HepG2 (cell line): ENCODE measurements at regions not wholly inside any gene's neighbourhood (a gene's known extent, or its start where the extent isn't known, plus 50 kb on each side); places are given as distances from the start of the nearest gene placed in this dataset.

Experiments used
- ATAC-seq: fragments of 200-7000 bp; cut with Tn5 transposase; 3 replicates; pipeline ENCODE4 v1.9.1; 2020; ENCODE audit warnings: mild to moderate bottlenecking, moderate library complexity
- BruUV-seq: library from RNA; stranded (reverse); fragments of 400-500 nt; replicated peaks from 2 replicates; lab custom pipeline; 2021; lab: Mats Ljungman, UMichigan
- CTCF ChIA-PET: fragments of 300-600 bp; formaldehyde crosslinking; extraction: SDS; loops from one replicate; lab custom pipeline; 2021; ENCODE audit warnings: low total read pairs, inconsistent platforms, low intra/inter-chr PET ratio; lab: Yijun Ruan, JAX
- POLR2A ChIA-PET: fragments of 350-600 bp; sonication (Branson Sonifier 250); formaldehyde crosslinking; loops from one replicate; lab custom pipeline; 2020; ENCODE audit warnings: antibody characterized with exemption, inconsistent platforms; lab: Yijun Ruan, JAX
- DNase-seq: peaks from one replicate; pipeline ENCODE4 v3.0.0-alpha.2; 2015; ENCODE audit warnings: low spot score
- FAIRE-seq: peaks from 3 replicates; lab custom pipeline; 2011; peaks lifted over from hg19 to GRCh38; lab: Jason Lieb, UNC
- H2AFZ ChIP-seq: one replicate; pipeline ENCODE4 v1.6.1; 2011; ENCODE audit warnings: low read length, inconsistent platforms
- H3K27ac ChIP-seq: fragments of 300-600 bp; 3 replicates; pipeline ENCODE4 v1.8.0; 2011; ENCODE audit warnings: mixed run types, mild to moderate bottlenecking, mixed read lengths, low read length, inconsistent platforms; ENCODE audit not compliant: insufficient read depth; ENCODE audit errors: extremely low read length
- H3K27me3 ChIP-seq, 2 experiments: fragments of 200-600 bp in 1 of 2; 2 replicates in 1 of 2; 3 replicates in 1 of 2; pipeline versions ENCODE4 v1.6.0 to v1.8.0; 2011; ENCODE audit warnings: low read length in 2 of 2, mild to moderate bottlenecking in 2 of 2, moderate library complexity in 2 of 2, inconsistent platforms in 1 of 2; ENCODE audit not compliant: insufficient read depth in 2 of 2, control insufficient read depth in 1 of 2
- H3K36me3 ChIP-seq, 2 experiments: fragments of 200-600 bp in 1 of 2; replicated peaks in 1 of 2; 2 replicates in 1 of 2; 3 replicates in 1 of 2; pipeline versions ENCODE4 v1.5.1 to v1.8.0; 2011; ENCODE audit warnings: low read length in 2 of 2, inconsistent platforms in 1 of 2; ENCODE audit not compliant: insufficient read depth in 2 of 2, control insufficient read depth in 1 of 2
- H3K4me1 ChIP-seq: 2 replicates; pipeline ENCODE4 v1.5.1; 2012; ENCODE audit warnings: low read length, inconsistent platforms; ENCODE audit not compliant: insufficient read depth
- H3K4me2 ChIP-seq: 2 replicates; pipeline ENCODE4 v1.6.0; 2011; ENCODE audit warnings: low read depth, low read length, inconsistent platforms
- H3K4me3 ChIP-seq, 3 experiments: fragments of 200-600 bp in 1 of 3; sonication (generic), shearing (Covaris generic) in 1 of 3; replicated peaks in 1 of 3; 2 replicates each; pipeline ENCODE4 v1.5.1; 2011 to 2016; ENCODE audit warnings: low read length in 3 of 3, inconsistent platforms in 2 of 3, low read depth in 2 of 3, mild to moderate bottlenecking in 2 of 3, control low read depth in 1 of 3, mixed read lengths in 1 of 3; ENCODE audit not compliant: insufficient read depth in 1 of 3
- H3K79me2 ChIP-seq: one replicate; pipeline ENCODE4 v1.6.1; 2011; ENCODE audit warnings: low read length, inconsistent platforms; ENCODE audit not compliant: insufficient read depth
- H3K9ac ChIP-seq: 2 replicates; pipeline ENCODE4 v1.6.0; 2011; ENCODE audit warnings: mild to moderate bottlenecking, low read depth, low read length, inconsistent platforms; ENCODE audit not compliant: insufficient read depth
- H3K9me3 ChIP-seq: 2 replicates; pipeline ENCODE4 v1.5.1; 2012; ENCODE audit warnings: mild to moderate bottlenecking, low read length
- H4K20me1 ChIP-seq: 2 replicates; pipeline ENCODE4 v1.6.0; 2011; ENCODE audit warnings: inconsistent platforms, mild to moderate bottlenecking, low read length, moderate library complexity; ENCODE audit not compliant: insufficient read depth
- ATF5 ChIP-seq: sonication (generic); formaldehyde crosslinking; IDR thresholded peaks from 2 replicates; pipeline ENCODE4 v1.4.0; 2020; ENCODE audit warnings: mild to moderate bottlenecking, low read depth, missing genetic modification reagents
- CHCHD3 ChIP-seq: sonication (generic); formaldehyde crosslinking; IDR thresholded peaks from 2 replicates; pipeline ENCODE4 v1.8.0; 2022; ENCODE audit warnings: mild to moderate bottlenecking, missing genetic modification reagents, moderate library complexity
- GATA4 ChIP-seq: sonication (generic); IDR thresholded peaks from 2 replicates; pipeline ENCODE4 v1.6.1; 2016; ENCODE audit warnings: antibody characterized with exemption, low read depth, borderline replicate concordance
- KAT7 ChIP-seq: IDR thresholded peaks from 2 replicates; pipeline ENCODE4 v1.6.1; 2018; ENCODE audit warnings: borderline replicate concordance, missing compliant biosample characterization
- MAFF ChIP-seq: IDR thresholded peaks from 2 replicates; pipeline ENCODE4 v1.6.1; 2011; ENCODE audit warnings: low read depth, low read length, improper control_type of control experiment
- MAFK ChIP-seq, 2 experiments: IDR thresholded peaks in 1 of 2; conservative IDR thresholded peaks in 1 of 2; 2 replicates each; pipeline ENCODE4 v1.6.1; 2011; ENCODE audit warnings: improper control_type of control experiment in 2 of 2, low read length in 2 of 2
- NR2F1 ChIP-seq, 2 experiments: fragments of 450-650 bp in 1 of 2; formaldehyde crosslinking in 1 of 2; IDR thresholded peaks; 2 replicates each; pipeline versions ENCODE4 v1.5.0 to v1.6.1; 2016 to 2020; ENCODE audit warnings: mild to moderate bottlenecking in 1 of 2, missing compliant biosample characterization in 1 of 2, missing genetic modification reagents in 1 of 2, moderate library complexity in 1 of 2
- PRDM15 ChIP-seq: sonication (generic); formaldehyde crosslinking; IDR thresholded peaks from 2 replicates; pipeline ENCODE4 v1.4.0; 2020; ENCODE audit warnings: missing genetic modification reagents
- ZNF775 ChIP-seq: sonication (generic); formaldehyde crosslinking; IDR thresholded peaks from 2 replicates; pipeline ENCODE4 v1.4.0; 2020; ENCODE audit warnings: missing genetic modification reagents, mild to moderate bottlenecking, moderate library complexity, borderline replicate concordance
- WGBS: methylation state at CpG from one replicate; pipeline ENCODE4 v1.1.6; 2017; ENCODE audit warnings: low lambda C conversion rate; 5-methylcytosine and 5-hydroxymethylcytosine counted together
- in situ Hi-C: cut with HindIII; loops from 2 replicates; pipeline ENCODE4 v1.10.0; 2017; ENCODE audit warnings: low pct_unique_long_range_greater_than_20kb; ENCODE audit not compliant: extremely low pct_ligation_motif_present
- intact Hi-C: fragments of 100-400 bp; cut with micrococcal nuclease; formaldehyde crosslinking; loops from one replicate; pipeline ENCODE4 v1.10.0; 2022; ENCODE audit not compliant: unreplicated experiment

- TF ChIP-seq PRDM15 (CRISPR knock-in tag), result no peak
- no peak for TF ChIP-seq KAT7 (CRISPR knock-in tag)
- TF ChIP-seq ZNF775 (CRISPR knock-in tag), result no peak
- TF ChIP-seq GATA4, result no peak
Measured at GRCh38 chr10:44564790-44565189, 179.9 kb upstream of the CXCL12 start (continued).

- ChIA-PET POLR2A (no interaction called here), CTCF (no interaction called here)
- Histone ChIP-seq H3K4me3 (no peak overlapping the region), H3K36me3 (no peaks in the 10 kb centered on the region), H3K79me2 (no peaks in the 10 kb centered on the region), H3K27me3 (no peaks in the 10 kb centered on the region), H3K4me1 (no peaks in the 10 kb centered on the region), H3K9me3 (no peaks in the 10 kb centered on the region), H4K20me1 (no peaks in the 10 kb centered on the region), H3K4me2 (no peak overlapping the region), H3K9ac (no peak overlapping the region), H2AFZ (no peak overlapping the region), H3K27ac (no peak overlapping the region)
- TF ChIP-seq MAFF (peak; percentile 66), CHCHD3 (no peak), NR2F1 (CRISPR knock-in tag; IDR thresholded peaks at IDR 0.05) (no peak), ATF5 (CRISPR knock-in tag) (no peak), MAFK (conservative IDR thresholded peaks at IDR 0.05 in 1 of 2, IDR thresholded peaks at IDR 0.05 in 1 of 2; ENCODE audit: low read length in 2 of 2) (peak; percentile 77 to 80)
- ATAC-seq (no peak), FAIRE-seq (no peak), DNase-seq (no peak)
- in situ Hi-C loops (no loop called here), intact Hi-C loops (no loop called here)
- 5% methylated on average over 1 of the region's 1 CpG for WGBS
- BruUV-seq, result no TSS peak
Measured at GRCh38 chr10:44566786-44567185, 181.9 kb upstream of the CXCL12 start.
